ENCODE measurements at regions not wholly inside any gene's neighbourhood (a gene's known extent, or its start where the extent isn't known, plus 50 kb on each side); places are given as distances from the start of the nearest gene placed in this dataset.

DNA sequence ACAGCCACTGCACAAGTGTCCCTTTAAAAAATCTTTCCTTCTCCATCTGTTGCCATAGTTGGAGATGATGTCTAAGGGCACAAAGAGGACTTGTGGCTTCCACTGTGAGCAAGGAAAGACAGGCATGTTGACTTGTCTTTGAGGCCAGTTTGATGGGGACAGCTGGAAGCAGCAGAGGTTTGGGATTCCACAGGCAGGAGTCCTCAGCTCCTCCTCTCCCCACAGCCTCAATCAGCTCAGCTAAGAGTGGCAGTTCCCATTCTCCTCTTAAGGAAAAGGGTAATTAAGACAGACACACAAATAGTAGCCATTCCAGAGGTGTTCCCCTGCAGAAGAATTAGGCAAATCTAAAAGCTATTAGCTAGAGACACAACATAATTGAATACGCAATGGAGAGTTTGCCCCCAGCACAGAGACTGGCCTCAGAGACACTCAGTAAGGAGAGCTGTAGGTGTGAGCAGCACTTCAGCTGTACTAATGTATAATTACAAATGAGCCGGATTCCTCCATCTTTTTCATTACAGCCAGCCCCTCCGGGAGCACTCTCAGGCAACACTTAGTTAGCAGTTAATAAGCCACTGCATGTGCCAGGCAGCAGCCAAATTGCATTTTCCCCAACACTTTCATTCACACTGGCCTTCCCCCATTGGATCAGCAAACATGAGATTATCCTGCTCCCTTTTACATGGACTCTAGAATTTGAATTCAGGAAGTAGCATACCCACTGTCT lies 434.0 kb downstream of the FOXO1 start:
- H3K9me3 ChIP-seq (replicated peaks; ENCODE audit: control insufficient read depth, insufficient read depth, low read depth, low read length) = no peaks in the 10 kb centered on the region
- H3K79me2 ChIP-seq (ENCODE audit: control insufficient read depth, insufficient read depth, low read length) = no peaks in the 10 kb centered on the region
- in situ Hi-C loops (cut with MboI) = no loop called here
- H3K9ac ChIP-seq (ENCODE audit: insufficient read depth in 1 of 2, low read depth in 2 of 2, low read length in 2 of 2) = no peak overlapping the region
- POLR2A ChIA-PET = no interaction called here
- no peak overlapping the region for H3K4me3 ChIP-seq
- BruUV-seq (replicated peaks) = no TSS peak
- FAIRE-seq (no peak), ATAC-seq (no peak), DNase-seq (ENCODE audit: extremely low read depth in 1 of 4, low spot score in 3 of 4) (no peak)
- TF ChIP-seq MCM7 (IDR thresholded peaks at IDR 0.05) = no peak
- H3K27ac ChIP-seq (ENCODE audit: extremely low read depth, low read depth, low read length) = no peak overlapping the region
- 5% methylated on average over 2 of the region's 3 CpGs for WGBS (ENCODE audit: insufficient coverage, low coverage, missing lambda C conversion rate)
- no peaks in the 10 kb centered on the region; a peak in 3 of 5 replicates for H3K27me3 ChIP-seq (ENCODE audit: control insufficient read depth in 2 of 2, insufficient read depth in 2 of 2, low read length in 2 of 2)
- no peaks in the 10 kb centered on the region for H4K20me1 ChIP-seq (replicated peaks; ENCODE audit: control insufficient read depth, insufficient read depth, low read length)
- no peaks in the 10 kb centered on the region for H3K4me1 ChIP-seq (replicated peaks in 1 of 2; ENCODE audit: control insufficient read depth in 2 of 2, insufficient read depth in 2 of 2, low read length in 2 of 2)
- intact Hi-C loops (cut with micrococcal nuclease) = no loop called here
- CTCF ChIA-PET (ENCODE audit: low intra/inter-chr PET ratio) = no interaction called here
- no peak overlapping the region for H2AFZ ChIP-seq (ENCODE audit: low read depth, low read length)
- no peak overlapping the region for H3K4me2 ChIP-seq (ENCODE audit: insufficient read depth, low read length)
- H3K9me1 ChIP-seq (ENCODE audit: control insufficient read depth, insufficient read depth, low read length) = no peaks in the 10 kb centered on the region
- no peaks in the 10 kb centered on the region for H3K36me3 ChIP-seq (ENCODE audit: control insufficient read depth, insufficient read depth, low read length)

DNA sequence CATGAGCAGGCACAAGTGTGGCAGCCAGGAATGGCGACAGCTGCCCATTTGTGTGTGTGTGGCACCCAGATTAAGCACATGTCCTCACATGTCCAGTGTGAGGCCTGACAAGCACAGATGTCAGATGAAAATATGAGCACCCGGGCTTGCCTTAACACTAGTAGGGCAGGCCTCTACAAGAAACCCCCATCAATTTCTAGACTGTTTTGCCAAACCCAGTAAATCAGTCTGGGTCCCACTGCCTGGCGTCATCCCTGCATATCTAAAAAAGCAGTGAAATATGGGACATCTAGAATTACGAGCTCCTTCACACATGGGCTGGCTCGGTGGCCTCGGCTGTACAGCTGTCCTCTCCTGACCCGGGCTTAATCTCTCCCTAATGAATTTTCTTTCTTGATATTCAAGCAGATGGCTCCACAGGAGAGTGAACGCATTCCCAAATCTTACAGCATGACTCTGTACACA lies 432.7 kb downstream of the FOXO1 start:
- WGBS (ENCODE audit: insufficient coverage, low coverage, missing lambda C conversion rate) = 3% methylated on average over 8 of the region's 8 CpGs
- TF ChIP-seq PHTF2 (CRISPR knock-in tag; IDR thresholded peaks at IDR 0.05) (no peak), ZNF695 (CRISPR knock-in tag; IDR thresholded peaks at IDR 0.05) (no peak), CBX2 (IDR thresholded peaks at IDR 0.05; ENCODE audit: insufficient read depth, low read length, poor library complexity, severe bottlenecking) (no peak), SRSF3 (IDR thresholded peaks at IDR 0.05; ENCODE audit: insufficient read depth, low read length) (no peak), ZNF384 (IDR thresholded peaks at IDR 0.05; ENCODE audit: low read depth, low read length) (no peak), DIDO1 (tag; IDR thresholded peaks at IDR 0.05; ENCODE audit: low read depth) (no peak), HDAC3 (IDR thresholded peaks at IDR 0.05; ENCODE audit: borderline replicate concordance, partially characterized antibody) (no peak), RFX1 (IDR thresholded peaks at IDR 0.05) (no peak), SAFB (IDR thresholded peaks at IDR 0.05; ENCODE audit: borderline replicate concordance, low read depth, low read length) (no peak)
- TF ChIP-seq, protein P1, sequence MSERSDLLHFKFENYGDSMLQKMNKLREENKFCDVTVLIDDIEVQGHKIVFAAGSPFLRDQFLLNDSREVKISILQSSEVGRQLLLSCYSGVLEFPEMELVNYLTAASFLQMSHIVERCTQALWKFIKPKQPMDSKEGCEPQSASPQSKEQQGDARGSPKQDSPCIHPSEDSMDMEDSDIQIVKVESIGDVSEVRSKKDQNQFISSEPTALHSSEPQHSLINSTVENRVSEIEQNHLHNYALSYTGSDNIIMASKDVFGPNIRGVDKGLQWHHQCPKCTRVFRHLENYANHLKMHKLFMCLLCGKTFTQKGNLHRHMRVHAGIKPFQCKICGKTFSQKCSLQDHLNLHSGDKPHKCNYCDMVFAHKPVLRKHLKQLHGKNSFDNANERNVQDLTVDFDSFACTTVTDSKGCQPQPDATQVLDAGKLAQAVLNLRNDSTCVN (CRISPR knock-in tag; IDR thresholded peaks at IDR 0.05) = no peak

More for the DNA sequence above, 432.7 kb downstream of the FOXO1 start:
- Histone ChIP-seq H3K27ac (ENCODE audit: extremely low read depth, low read depth, low read length) (no peak overlapping the region), H3K36me3 (ENCODE audit: control insufficient read depth, insufficient read depth, low read length) (no peaks in the 10 kb centered on the region), H3K9ac (ENCODE audit: insufficient read depth in 1 of 2, low read depth in 2 of 2, low read length in 2 of 2) (no peak overlapping the region), H2AFZ (ENCODE audit: low read depth, low read length) (no peak overlapping the region), H3K4me3 (no peak overlapping the region), H3K79me2 (ENCODE audit: control insufficient read depth, insufficient read depth, low read length) (no peaks in the 10 kb centered on the region), H3K9me3 (replicated peaks; ENCODE audit: control insufficient read depth, insufficient read depth, low read depth, low read length) (no peaks in the 10 kb centered on the region), H3K9me1 (ENCODE audit: control insufficient read depth, insufficient read depth, low read length) (no peaks in the 10 kb centered on the region), H3K4me2 (ENCODE audit: insufficient read depth, low read length) (no peak overlapping the region), H3K27me3 (ENCODE audit: control insufficient read depth in 2 of 2, insufficient read depth in 2 of 2, low read length in 2 of 2) (no peaks in the 10 kb centered on the region; a peak in 3 of 5 replicates), H3K4me1 (replicated peaks in 1 of 2; ENCODE audit: control insufficient read depth in 2 of 2, insufficient read depth in 2 of 2, low read length in 2 of 2) (no peaks in the 10 kb centered on the region), H4K20me1 (replicated peaks; ENCODE audit: control insufficient read depth, insufficient read depth, low read length) (no peaks in the 10 kb centered on the region)
- ChIA-PET POLR2A (no interaction called here), CTCF (ENCODE audit: low intra/inter-chr PET ratio) (no interaction called here)
- FAIRE-seq (no peak), DNase-seq (ENCODE audit: extremely low read depth in 1 of 4, low spot score in 3 of 4) (no peak), ATAC-seq (no peak)
- in situ Hi-C loops (cut with MboI) (no loop called here), intact Hi-C loops (cut with micrococcal nuclease) (no loop called here)
- no TSS peak for BruUV-seq (replicated peaks)
